ENCODE measurements at regions not wholly inside any gene's neighbourhood (a gene's known extent, or its start where the extent isn't known, plus 50 kb on each side); places are given as distances from the start of the nearest gene placed in this dataset.

- Histone ChIP-seq H2BK15ac (ENCODE audit: low read length) (no peak overlapping the region), H2AFZ (ENCODE audit: low read length) (no peak overlapping the region)
These were observed 199.2 kb upstream of the EEA1 start for GRCh38 chr12:93128332-93128707.

More at GRCh38 chr12:93128332-93128707, 199.2 kb upstream of the EEA1 start:
- H4K20me1 ChIP-seq (replicated peaks in 1 of 2; ENCODE audit: control insufficient read depth in 1 of 2, insufficient read depth in 2 of 2, low read length in 2 of 2): no peaks in the 10 kb centered on the region
- no peak overlapping the region for H2BK12ac ChIP-seq (ENCODE audit: low read depth, low read length)
- no peak overlapping the region for H3K4ac ChIP-seq (replicated peaks; ENCODE audit: insufficient read length, low read depth, low read length)
- no peak overlapping the region for H3K23ac ChIP-seq (ENCODE audit: insufficient read length)
- H3K4me2 ChIP-seq (ENCODE audit: insufficient read depth in 1 of 2, low read depth in 2 of 2, low read length in 2 of 2): no peak overlapping the region
- DNase-seq (ENCODE audit: low read depth in 1 of 2, low spot score in 2 of 2) (no peak), FAIRE-seq (no peak)
- no peak overlapping the region for H4K8ac ChIP-seq (ENCODE audit: extremely low read depth, insufficient read depth, low read length)
- no peak overlapping the region for H4K5ac ChIP-seq (ENCODE audit: insufficient read length, low read depth, low read length)
- no peak overlapping the region for H2BK120ac ChIP-seq (replicated peaks; ENCODE audit: low read depth, low read length)
- TF ChIP-seq PHF8 (conservative IDR thresholded peaks at IDR 0.05; ENCODE audit: low read depth, low read length) (no peak), TAF1 (IDR thresholded peaks at IDR 0.05; ENCODE audit: low read depth, low read length) (no peak), JUN (IDR thresholded peaks at IDR 0.05; ENCODE audit: low read depth, low read length) (no peak), TBP (IDR thresholded peaks at IDR 0.05; ENCODE audit: low read depth, low read length) (no peak), EZH2 (IDR thresholded peaks at IDR 0.05; ENCODE audit: low read depth, low read length, severe bottlenecking) (no peak), RXRA (IDR thresholded peaks at IDR 0.05; ENCODE audit: insufficient read depth, low read depth, low read length) (no peak)
- ChIA-PET CTCF (ENCODE audit: partially characterized antibody) (interaction anchor here (0.6 to 2.4 kb wide), 8 partner anchors 11 to 256 kb away, joined by 3 to 13 read pairs (median 4); no protein-coding TSS in a partner anchor), POLR2A (ENCODE audit: partially characterized antibody) (interaction anchor here (1.6 kb wide), 1 partner anchor 14 kb away, joined by 3 read pairs; no protein-coding TSS in a partner anchor)
- no peak overlapping the region for H3K14ac ChIP-seq (ENCODE audit: insufficient read length)
- H3K23me2 ChIP-seq (ENCODE audit: low read depth, low read length): no peaks in the 10 kb centered on the region
- WGBS, 2 experiments (ENCODE audit: extremely low coverage in 1 of 2, insufficient coverage in 1 of 2, insufficient read length in 1 of 2, insufficient replicate concordance in 2 of 2, low coverage in 1 of 2, low lambda C conversion rate in 2 of 2, missing lambda C conversion rate in 1 of 2): 95% methylated on average over 6 of the region's 6 CpGs; no CpG with 5 or more reads in 1 of the 2 experiments
- no peaks in the 10 kb centered on the region for H3K36me3 ChIP-seq (ENCODE audit: control insufficient read depth in 2 of 4, insufficient read depth in 4 of 4, low read length in 3 of 4)
- no peaks in the 10 kb centered on the region for H3K9me3 ChIP-seq (ENCODE audit: insufficient read depth in 2 of 2, low read depth in 1 of 2, low read length in 1 of 2)
- no peak overlapping the region for H3K9ac ChIP-seq (replicated peaks in 1 of 4; ENCODE audit: extremely low read depth in 1 of 4, low read depth in 3 of 4, low read length in 3 of 4)
- H3K4me1 ChIP-seq (replicated peaks in 1 of 4; ENCODE audit: control insufficient read depth in 3 of 4, insufficient read depth in 4 of 4, low read length in 3 of 4): no peaks in the 10 kb centered on the region
- H3K79me1 ChIP-seq (ENCODE audit: low read depth, low read length): no peaks in the 10 kb centered on the region
- H2BK5ac ChIP-seq (ENCODE audit: low read depth, low read length): no peak overlapping the region
- H3K56ac ChIP-seq (replicated peaks; ENCODE audit: insufficient read length, low read depth, low read length): no peak overlapping the region
- H4K91ac ChIP-seq (replicated peaks; ENCODE audit: insufficient read length, low read length): no peak overlapping the region
- no peak overlapping the region for H2AK5ac ChIP-seq (ENCODE audit: low read depth, low read length)
- no peak overlapping the region for H2BK20ac ChIP-seq (ENCODE audit: low read length)
- H3K27me3 ChIP-seq (replicated peaks in 1 of 4; ENCODE audit: control insufficient read depth in 3 of 4, extremely low read depth in 1 of 4, insufficient read depth in 3 of 4, low read length in 3 of 4): no peaks in the 10 kb centered on the region
- H3K27ac ChIP-seq (ENCODE audit: low read depth, low read length): no peak overlapping the region
- no peaks in the 10 kb centered on the region for H3K79me2 ChIP-seq (ENCODE audit: control insufficient read depth in 1 of 2, insufficient read depth in 2 of 2, low read length in 2 of 2)
- no peak overlapping the region for H3K4me3 ChIP-seq (ENCODE audit: extremely low read depth in 1 of 4, insufficient read depth in 2 of 4, low read depth in 3 of 4, low read length in 4 of 4)
- no peak overlapping the region for H3K18ac ChIP-seq (ENCODE audit: extremely low read depth, low read length)

Measured in H1 (cell line).